A673 (cell line): ENCODE measurements at regions not wholly inside any gene's neighbourhood (a gene's known extent, or its start where the extent isn't known, plus 50 kb on each side); places are given as distances from the start of the nearest gene placed in this dataset.

Experiments used
- BruUV-seq: library from RNA; stranded (reverse); fragments of 400-500 nt; replicated peaks from 2 replicates; lab custom pipeline; 2021; lab: Mats Ljungman, UMichigan
- CTCF ChIA-PET: fragments of 300-600 bp; sonication (Branson Sonifier 250); formaldehyde crosslinking; loops from one replicate; lab custom pipeline; 2022; ENCODE audit warnings: antibody characterized with exemption; lab: Charles Lee
- POLR2A ChIA-PET: fragments of 300-600 bp; sonication (Branson Sonifier 250); formaldehyde crosslinking; loops from one replicate; lab custom pipeline; 2022; ENCODE audit warnings: antibody characterized with exemption; ENCODE audit not compliant: low non-redundant PET; lab: Charles Lee
- DNase-seq: peaks from one replicate; pipeline ENCODE4 v3.0.0-alpha.2; 2015; ENCODE audit warnings: low spot score
- H3K27ac ChIP-seq: fragments of 200-600 bp; sonication (generic); 2 replicates; pipeline ENCODE4 v1.5.1; 2016; ENCODE audit warnings: mixed run types, low read depth, mild to moderate bottlenecking, mixed read lengths, antibody characterized with exemption, low read length; ENCODE audit not compliant: poor library complexity, severe bottlenecking
- H3K27me3 ChIP-seq: fragments of 200-600 bp; sonication (generic); replicated peaks from 2 replicates; pipeline ENCODE4 v1.6.1; 2017; ENCODE audit warnings: mixed run types, low read depth, mild to moderate bottlenecking, mixed read lengths, antibody characterized with exemption, low read length; ENCODE audit not compliant: insufficient read depth, poor library complexity
- H3K36me3 ChIP-seq: fragments of 200-600 bp; sonication (generic); 2 replicates; pipeline ENCODE4 v1.6.1; 2016; ENCODE audit warnings: mixed run types, mild to moderate bottlenecking, mixed read lengths, antibody characterized with exemption, low read length; ENCODE audit not compliant: insufficient read depth, poor library complexity, severe bottlenecking
- H3K4me1 ChIP-seq: fragments of 200-600 bp; sonication (generic); 2 replicates; pipeline ENCODE4 v1.6.1; 2017; ENCODE audit warnings: mixed run types, mild to moderate bottlenecking, mixed read lengths, antibody characterized with exemption, low read length; ENCODE audit not compliant: insufficient read depth, poor library complexity, severe bottlenecking
- H3K4me3 ChIP-seq: fragments of 200-600 bp; sonication (generic); 2 replicates; pipeline ENCODE4 v1.5.1; 2016; ENCODE audit warnings: low read depth, mixed run types, mild to moderate bottlenecking, mixed read lengths, low read length; ENCODE audit not compliant: poor library complexity, severe bottlenecking
- H3K9me3 ChIP-seq: fragments of 200-600 bp; sonication (generic); 2 replicates; pipeline ENCODE4 v1.6.1; 2016; ENCODE audit warnings: mixed run types, low read depth, mild to moderate bottlenecking, mixed read lengths, antibody characterized with exemption, low read length; ENCODE audit not compliant: poor library complexity, severe bottlenecking
- EZH2 ChIP-seq: fragments of 200-600 bp; sonication (generic); IDR thresholded peaks from 2 replicates; pipeline ENCODE4 v1.6.1; 2017; ENCODE audit warnings: borderline replicate concordance, low read depth, mild to moderate bottlenecking, mixed read lengths, antibody characterized with exemption, low read length; ENCODE audit not compliant: poor library complexity, severe bottlenecking
- intact Hi-C: fragments of 100-400 bp; cut with micrococcal nuclease; formaldehyde crosslinking; loops from one replicate; pipeline ENCODE4 v1.10.0; 2022; ENCODE audit not compliant: unreplicated experiment
- TF ChIP-seq, protein P1 (sequence below): fragments of 300-800, 200-600 bp; sonication (generic); conservative IDR thresholded peaks from 2 replicates; pipeline ENCODE4 v1.5.1; 2017; ENCODE audit warnings: low read depth, mild to moderate bottlenecking, antibody characterized with exemption, low read length, moderate library complexity, mixed read lengths

DNA sequence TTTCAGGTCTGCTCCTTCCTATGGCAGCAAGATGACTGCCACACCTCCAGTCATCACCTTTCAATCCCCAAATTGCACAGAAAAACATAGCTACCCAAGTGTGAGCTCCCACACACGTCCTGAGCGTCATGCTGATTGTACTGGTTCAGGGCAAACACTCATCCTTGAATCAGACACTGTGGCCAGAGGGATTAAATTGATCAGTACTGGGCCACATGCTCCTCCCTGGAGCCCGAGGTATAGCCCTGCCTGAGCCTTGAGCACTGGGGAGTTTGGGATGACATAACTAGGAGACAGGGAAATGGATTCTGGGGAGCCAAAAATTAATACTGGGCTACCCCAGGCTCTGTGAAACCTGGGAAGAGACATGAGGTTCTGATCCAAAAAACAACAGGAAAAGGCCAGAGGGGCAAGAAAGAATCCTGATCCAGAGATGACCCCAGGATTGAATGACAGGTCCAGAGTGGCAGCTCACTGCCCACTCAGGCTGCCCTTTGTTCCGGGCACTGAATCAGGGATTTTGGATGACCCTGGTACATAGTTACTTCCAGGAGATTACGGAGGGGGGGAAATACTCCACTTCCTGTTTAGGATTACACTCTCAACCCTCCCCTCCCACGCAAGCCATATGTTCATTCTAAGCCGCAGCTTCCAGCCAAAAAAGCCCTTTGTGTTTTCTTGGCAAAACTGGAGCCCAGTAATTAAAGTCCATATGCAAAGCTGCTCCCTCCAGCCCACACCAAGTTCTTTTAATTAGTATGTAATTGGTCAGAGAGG, 141.6 kb upstream of the SPRY4 start:
- ChIA-PET CTCF (interaction anchor here (0.6 kb wide), 1 partner anchor 101 kb away, joined by 3 read pairs; no protein-coding TSS in a partner anchor), POLR2A (interaction anchor here (0.6 kb wide), 1 partner anchor 13 kb away, joined by 3 read pairs; no protein-coding TSS in a partner anchor)
- no peak overlapping the region for H3K4me3 ChIP-seq
- peak overlapping the region; percentile 9 for H3K27ac ChIP-seq
- no peaks in the 10 kb centered on the region for H3K36me3 ChIP-seq
- H3K4me1 ChIP-seq: peaks cover 35% of the 10 kb centered on the region
- intact Hi-C loops: no loop called here
- TF ChIP-seq, protein P1, sequence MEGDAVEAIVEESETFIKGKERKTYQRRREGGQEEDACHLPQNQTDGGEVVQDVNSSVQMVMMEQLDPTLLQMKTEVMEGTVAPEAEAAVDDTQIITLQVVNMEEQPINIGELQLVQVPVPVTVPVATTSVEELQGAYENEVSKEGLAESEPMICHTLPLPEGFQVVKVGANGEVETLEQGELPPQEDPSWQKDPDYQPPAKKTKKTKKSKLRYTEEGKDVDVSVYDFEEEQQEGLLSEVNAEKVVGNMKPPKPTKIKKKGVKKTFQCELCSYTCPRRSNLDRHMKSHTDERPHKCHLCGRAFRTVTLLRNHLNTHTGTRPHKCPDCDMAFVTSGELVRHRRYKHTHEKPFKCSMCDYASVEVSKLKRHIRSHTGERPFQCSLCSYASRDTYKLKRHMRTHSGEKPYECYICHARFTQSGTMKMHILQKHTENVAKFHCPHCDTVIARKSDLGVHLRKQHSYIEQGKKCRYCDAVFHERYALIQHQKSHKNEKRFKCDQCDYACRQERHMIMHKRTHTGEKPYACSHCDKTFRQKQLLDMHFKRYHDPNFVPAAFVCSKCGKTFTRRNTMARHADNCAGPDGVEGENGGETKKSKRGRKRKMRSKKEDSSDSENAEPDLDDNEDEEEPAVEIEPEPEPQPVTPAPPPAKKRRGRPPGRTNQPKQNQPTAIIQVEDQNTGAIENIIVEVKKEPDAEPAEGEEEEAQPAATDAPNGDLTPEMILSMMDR: no peak
- no peak for TF ChIP-seq EZH2
- no TSS peak for BruUV-seq
- H3K27me3 ChIP-seq: no peaks in the 10 kb centered on the region
- H3K9me3 ChIP-seq: no peaks in the 10 kb centered on the region
- peak; percentile 85 for DNase-seq

- H3K9me3 ChIP-seq: no peaks in the 10 kb centered on the region
- POLR2A ChIA-PET: no interaction called here
- TF ChIP-seq EZH2: no peak
- TF ChIP-seq, protein P1: no peak
- no peaks in the 10 kb centered on the region for H3K36me3 ChIP-seq
- H3K27me3 ChIP-seq: no peaks in the 10 kb centered on the region
- H3K4me1 ChIP-seq: peaks cover 32% of the 10 kb centered on the region
- no peak overlapping the region for H3K27ac ChIP-seq
- intact Hi-C loops: no loop called here
- no peak for DNase-seq
- no TSS peak for BruUV-seq
- no peak overlapping the region for H3K4me3 ChIP-seq
- CTCF ChIA-PET: no interaction called here
Measured at GRCh38 chr5:142465476-142465875, 140.7 kb upstream of the SPRY4 start.

- peak overlapping the region; percentile 15 for H3K27ac ChIP-seq
- CTCF ChIA-PET: interaction anchor here (0.6 kb wide), 1 partner anchor 21 kb away, joined by 7 read pairs; no protein-coding TSS in a partner anchor
- no peak for DNase-seq
- POLR2A ChIA-PET: interaction anchor here (0.9 kb wide), 1 partner anchor 19 kb away, joined by 4 read pairs; no protein-coding TSS in a partner anchor
- H3K36me3 ChIP-seq: no peaks in the 10 kb centered on the region
- H3K9me3 ChIP-seq: no peaks in the 10 kb centered on the region
- intact Hi-C loops: no loop called here
- TF ChIP-seq, protein P1: no peak
- TF ChIP-seq EZH2: no peak
- no TSS peak for BruUV-seq
- H3K4me1 ChIP-seq: peaks cover 30% of the 10 kb centered on the region
- H3K27me3 ChIP-seq: no peaks in the 10 kb centered on the region
- no peak overlapping the region for H3K4me3 ChIP-seq
Measured at GRCh38 chr5:142463904-142464303, 139.1 kb upstream of the SPRY4 start.
